ENCODE measurements at regions not wholly inside any gene's neighbourhood (a gene's known extent, or its start where the extent isn't known, plus 50 kb on each side); places are given as distances from the start of the nearest gene placed in this dataset.

GRCh38 chr9:126027566-126027965, 280.4 kb downstream of the PBX3 start:
- TF ChIP-seq POLR2AphosphoS5 (IDR thresholded peaks at IDR 0.05; ENCODE audit: low read depth, low read length), result no peak
- TF ChIP-seq REST (IDR thresholded peaks at IDR 0.05; ENCODE audit: insufficient read depth in 1 of 2, low read depth in 2 of 2, low read length in 2 of 2), result no peak

Data from PFSK-1 (cell line).